Hepatocyte (in vitro differentiated cells): ENCODE measurements at regions not wholly inside any gene's neighbourhood (a gene's known extent, or its start where the extent isn't known, plus 50 kb on each side); places are given as distances from the start of the nearest gene placed in this dataset.

Experiments used
- DNase-seq: peaks from one replicate; pipeline ENCODE4 v3.0.0-alpha.2; 2016; ENCODE audit warnings: low spot score
- H2AFZ ChIP-seq: fragments of 200-600 bp; sonication (generic); 2 replicates; pipeline ENCODE4 v1.6.0; 2016; ENCODE audit warnings: antibody characterized with exemption, mild to moderate bottlenecking
- H3K27ac ChIP-seq: fragments of 200-600 bp; sonication (generic); 2 replicates; pipeline ENCODE4 v1.5.1; 2016; ENCODE audit warnings: mild to moderate bottlenecking
- H3K27me3 ChIP-seq: fragments of 200-600 bp; sonication (generic); 2 replicates; pipeline ENCODE4 v1.6.1; 2016
- H3K36me3 ChIP-seq: fragments of 200-600 bp; sonication (generic); replicated peaks from 2 replicates; pipeline ENCODE4 v1.5.1; 2016; ENCODE audit warnings: low read depth; ENCODE audit not compliant: insufficient read depth
- H3K4me1 ChIP-seq: fragments of 200-600 bp; sonication (generic); 2 replicates; pipeline ENCODE4 v1.5.1; 2016; ENCODE audit warnings: mild to moderate bottlenecking, moderate library complexity; ENCODE audit not compliant: insufficient read depth
- H3K4me2 ChIP-seq: fragments of 200-600 bp; sonication (generic); 2 replicates; pipeline ENCODE4 v1.6.0; 2016
- H3K4me3 ChIP-seq: fragments of 200-600 bp; sonication (generic); 2 replicates; pipeline ENCODE4 v1.5.1; 2016; ENCODE audit warnings: mild to moderate bottlenecking
- H3K79me2 ChIP-seq: fragments of 200-600 bp; sonication (generic); 2 replicates; pipeline ENCODE4 v1.6.0; 2017; ENCODE audit warnings: mild to moderate bottlenecking
- H3K9me2 ChIP-seq: fragments of 200-600 bp; sonication (generic); replicated peaks from 2 replicates; pipeline ENCODE4 v1.6.0; 2017; ENCODE audit warnings: mild to moderate bottlenecking; ENCODE audit not compliant: insufficient read depth
- H3K9me3 ChIP-seq: fragments of 200-600 bp; sonication (generic); 2 replicates; pipeline ENCODE4 v1.5.1; 2016; ENCODE audit warnings: low read depth, mild to moderate bottlenecking
- H4K20me1 ChIP-seq: fragments of 200-600 bp; sonication (generic); 2 replicates; pipeline ENCODE4 v1.6.0; 2016; ENCODE audit warnings: mild to moderate bottlenecking; ENCODE audit not compliant: insufficient read depth, poor library complexity, severe bottlenecking
- EZH2 ChIP-seq: fragments of 200-600 bp; sonication (generic); IDR thresholded peaks from 2 replicates; pipeline ENCODE4 v1.6.1; 2016; ENCODE audit warnings: antibody characterized with exemption, mild to moderate bottlenecking, borderline replicate concordance
- EZH2phosphoT487 ChIP-seq: fragments of 200-600 bp; sonication (generic); IDR thresholded peaks from one replicate; pipeline ENCODE4 v1.6.1; 2018; ENCODE audit warnings: antibody characterized with exemption, mild to moderate bottlenecking, low read depth, moderate library complexity; ENCODE audit not compliant: unreplicated experiment, severe bottlenecking
- WGBS: methylation state at CpG from one replicate; pipeline ENCODE4 v1.1.6; 2016; ENCODE audit warnings: low lambda C conversion rate; ENCODE audit errors: missing lambda C conversion rate; 5-methylcytosine and 5-hydroxymethylcytosine counted together
- TF ChIP-seq, protein P1 (sequence below): fragments of 200-600 bp; sonication (generic); IDR thresholded peaks from 2 replicates; pipeline ENCODE4 v1.5.1; 2016; ENCODE audit warnings: antibody characterized with exemption, mild to moderate bottlenecking; ENCODE audit not compliant: poor library complexity

DNA sequence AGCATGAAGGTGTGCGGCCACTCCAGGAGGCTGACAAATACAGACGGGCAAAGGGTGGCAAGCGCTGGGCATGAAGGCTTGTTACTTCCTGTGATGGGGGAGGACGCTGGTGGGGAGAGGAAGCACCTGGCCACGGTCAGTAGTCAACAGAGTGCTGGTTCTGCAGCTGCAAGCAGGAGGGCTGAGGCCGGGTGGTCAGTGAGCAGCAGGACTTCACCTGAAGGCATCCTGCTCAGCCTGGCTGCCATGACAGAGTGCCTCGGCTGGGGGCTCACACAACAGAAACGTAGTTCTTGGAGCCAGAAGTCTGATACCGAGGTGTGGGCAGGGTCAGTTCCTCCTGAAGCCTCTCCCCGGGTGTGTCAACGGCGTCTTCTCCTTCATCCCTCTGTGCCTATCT lies 118.6 kb upstream of the IRX4 start:
- no peak for DNase-seq
- H3K27ac ChIP-seq, result no peak overlapping the region
- no peaks in the 10 kb centered on the region for H3K9me3 ChIP-seq
- H3K9me2 ChIP-seq, result no peaks in the 10 kb centered on the region
- 71% methylated on average over 12 of the region's 12 CpGs for whole genome bisulfite sequencing
- H3K79me2 ChIP-seq, result no peaks in the 10 kb centered on the region
- H3K27me3 ChIP-seq, result peaks cover 5% of the 10 kb centered on the region
- no peaks in the 10 kb centered on the region for H4K20me1 ChIP-seq
- no peaks in the 10 kb centered on the region for H3K4me1 ChIP-seq
- H3K36me3 ChIP-seq, result no peaks in the 10 kb centered on the region
- H3K4me2 ChIP-seq, result no peak overlapping the region
- H2AFZ ChIP-seq, result no peak overlapping the region
- no peak for TF ChIP-seq EZH2phosphoT487
- TF ChIP-seq, protein P1, sequence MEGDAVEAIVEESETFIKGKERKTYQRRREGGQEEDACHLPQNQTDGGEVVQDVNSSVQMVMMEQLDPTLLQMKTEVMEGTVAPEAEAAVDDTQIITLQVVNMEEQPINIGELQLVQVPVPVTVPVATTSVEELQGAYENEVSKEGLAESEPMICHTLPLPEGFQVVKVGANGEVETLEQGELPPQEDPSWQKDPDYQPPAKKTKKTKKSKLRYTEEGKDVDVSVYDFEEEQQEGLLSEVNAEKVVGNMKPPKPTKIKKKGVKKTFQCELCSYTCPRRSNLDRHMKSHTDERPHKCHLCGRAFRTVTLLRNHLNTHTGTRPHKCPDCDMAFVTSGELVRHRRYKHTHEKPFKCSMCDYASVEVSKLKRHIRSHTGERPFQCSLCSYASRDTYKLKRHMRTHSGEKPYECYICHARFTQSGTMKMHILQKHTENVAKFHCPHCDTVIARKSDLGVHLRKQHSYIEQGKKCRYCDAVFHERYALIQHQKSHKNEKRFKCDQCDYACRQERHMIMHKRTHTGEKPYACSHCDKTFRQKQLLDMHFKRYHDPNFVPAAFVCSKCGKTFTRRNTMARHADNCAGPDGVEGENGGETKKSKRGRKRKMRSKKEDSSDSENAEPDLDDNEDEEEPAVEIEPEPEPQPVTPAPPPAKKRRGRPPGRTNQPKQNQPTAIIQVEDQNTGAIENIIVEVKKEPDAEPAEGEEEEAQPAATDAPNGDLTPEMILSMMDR, result no peak
- no peak for TF ChIP-seq EZH2
- no peak overlapping the region for H3K4me3 ChIP-seq

DNA sequence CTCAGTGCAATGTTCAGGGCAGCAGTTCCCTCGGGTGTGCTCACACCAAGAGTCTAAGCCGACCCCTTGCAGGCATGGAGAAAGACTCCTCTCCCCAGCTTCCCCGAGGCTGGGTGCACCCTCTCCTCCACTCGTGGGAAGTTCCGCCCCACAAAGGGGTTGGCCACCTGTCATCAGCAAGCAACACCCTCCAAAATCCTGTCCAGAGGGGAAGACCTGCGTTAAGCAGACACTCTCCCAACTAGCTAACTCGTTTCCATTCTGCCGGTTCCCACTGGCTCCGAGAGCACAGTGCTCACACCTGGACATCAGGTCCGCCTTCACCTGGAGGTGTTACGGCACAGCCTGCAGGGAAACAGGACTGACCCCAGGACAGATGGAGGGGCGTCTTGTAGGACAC lies 117.9 kb upstream of the IRX4 start:
- Histone ChIP-seq H3K4me3 (no peak overlapping the region), H3K4me1 (no peaks in the 10 kb centered on the region), H3K36me3 (no peaks in the 10 kb centered on the region), H3K9me3 (no peaks in the 10 kb centered on the region), H3K9me2 (no peaks in the 10 kb centered on the region), H3K4me2 (no peak overlapping the region), H3K27ac (no peak overlapping the region), H3K79me2 (no peaks in the 10 kb centered on the region), H2AFZ (no peak overlapping the region), H3K27me3 (peaks cover 5% of the 10 kb centered on the region), H4K20me1 (no peaks in the 10 kb centered on the region)
- TF ChIP-seq, protein P1, result no peak
- no peak for TF ChIP-seq EZH2phosphoT487
- TF ChIP-seq EZH2, result no peak
- WGBS, result 78% methylated on average over 12 of the region's 12 CpGs
- no peak for DNase-seq

DNA sequence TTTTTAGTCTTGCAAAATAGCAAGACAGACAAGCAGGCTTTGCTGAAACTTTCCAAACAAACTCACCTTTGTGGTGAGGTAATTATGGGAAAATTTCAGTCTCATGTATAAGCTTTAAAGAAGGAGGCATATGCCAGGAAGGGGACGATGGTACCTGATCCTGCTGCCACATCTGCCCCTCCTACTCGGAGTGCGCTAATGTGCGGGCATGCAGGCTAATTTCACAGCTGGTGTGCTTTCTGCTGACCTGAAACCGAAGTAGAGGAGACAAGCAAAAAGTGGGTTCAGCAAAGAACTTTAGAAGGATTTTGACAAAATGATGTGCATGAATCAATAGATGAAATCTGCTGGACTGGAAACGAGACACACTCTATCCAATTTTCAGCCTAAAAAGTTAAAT lies 117.1 kb upstream of the IRX4 start:
- Histone ChIP-seq H3K27ac (no peak overlapping the region), H3K9me3 (no peaks in the 10 kb centered on the region), H2AFZ (no peak overlapping the region), H3K9me2 (no peaks in the 10 kb centered on the region), H3K79me2 (no peaks in the 10 kb centered on the region), H3K4me3 (no peak overlapping the region), H3K27me3 (peaks cover 5% of the 10 kb centered on the region), H3K4me1 (no peaks in the 10 kb centered on the region), H3K36me3 (no peaks in the 10 kb centered on the region), H4K20me1 (no peaks in the 10 kb centered on the region), H3K4me2 (no peak overlapping the region)
- WGBS, result 78% methylated on average over 6 of the region's 6 CpGs
- no peak for TF ChIP-seq EZH2phosphoT487
- TF ChIP-seq EZH2, result no peak
- TF ChIP-seq, protein P1, result no peak
- no peak for DNase-seq

DNA sequence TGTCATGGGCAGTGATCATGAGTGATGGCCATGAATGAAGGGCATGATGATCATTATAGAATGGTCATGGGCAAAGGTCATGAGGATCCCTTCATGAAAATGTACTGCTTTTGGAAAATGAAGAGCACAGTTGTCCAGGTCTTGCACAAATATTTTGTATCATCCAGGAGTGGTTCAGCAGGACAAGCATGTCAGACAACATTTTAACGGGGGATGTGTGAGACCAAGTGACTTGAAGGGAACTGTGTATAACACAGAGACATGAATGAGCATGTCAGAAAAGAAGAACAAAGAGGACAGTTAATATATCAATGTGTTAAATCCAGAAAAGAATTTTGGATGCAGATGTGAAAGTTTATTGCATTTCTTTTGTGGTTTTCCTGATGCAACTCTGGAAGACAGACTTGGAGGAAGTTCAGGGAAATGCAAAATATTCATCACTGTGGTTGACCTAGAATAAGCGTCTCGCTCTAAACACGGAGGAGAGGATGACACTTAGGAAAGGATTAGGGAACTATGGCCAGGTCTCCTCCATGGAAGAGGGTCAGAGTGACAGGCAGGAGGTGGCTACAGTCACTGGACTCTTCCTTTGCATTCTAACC lies 116.1 kb upstream of the IRX4 start:
- Histone ChIP-seq H3K4me1 (no peaks in the 10 kb centered on the region), H3K9me3 (no peaks in the 10 kb centered on the region), H3K9me2 (no peaks in the 10 kb centered on the region), H4K20me1 (no peaks in the 10 kb centered on the region), H3K4me2 (no peak overlapping the region), H3K27ac (no peak overlapping the region), H2AFZ (no peak overlapping the region), H3K79me2 (no peaks in the 10 kb centered on the region), H3K4me3 (no peak overlapping the region), H3K36me3 (no peaks in the 10 kb centered on the region), H3K27me3 (peaks cover 5% of the 10 kb centered on the region)
- 89% methylated on average over 4 of the region's 4 CpGs for WGBS
- TF ChIP-seq EZH2, result no peak
- TF ChIP-seq, protein P1, result no peak
- TF ChIP-seq EZH2phosphoT487, result no peak
- no peak for DNase-seq
